ENCODE measurements at regions not wholly inside any gene's neighbourhood (a gene's known extent, or its start where the extent isn't known, plus 50 kb on each side); places are given as distances from the start of the nearest gene placed in this dataset.

- intact Hi-C loops (cut with micrococcal nuclease) = no loop called here
Measured at GRCh38 chr15:35649575-35649974, 103.6 kb upstream of the DPH6 start.

GRCh38 chr15:35654332-35654731 lies 108.4 kb upstream of the DPH6 start:
- Mint-ChIP-seq H3K4me1 (ENCODE audit: low read depth) (peaks cover 4% of the 10 kb centered on the region), H3K9me3 (no peaks in the 10 kb centered on the region), H3K4me3 (no peak overlapping the region), H3K36me3 (ENCODE audit: low read depth) (no peaks in the 10 kb centered on the region), H3K27ac (no peak overlapping the region), H3K27me3 (peaks cover 7% of the 10 kb centered on the region)
- ChIA-PET CTCF (no interaction called here), POLR2A (no interaction called here)
- ATAC-seq (no peak), DNase-seq (no peak)
- TF ChIP-seq CTCF (IDR thresholded peaks at IDR 0.05) = no peak
- intact Hi-C loops (cut with micrococcal nuclease) = no loop called here

More at GRCh38 chr15:35649575-35649974, 103.6 kb upstream of the DPH6 start:
- ChIA-PET CTCF (no interaction called here), POLR2A (no interaction called here)
- DNase-seq (no peak), ATAC-seq (no peak)
- Mint-ChIP-seq H3K36me3 (ENCODE audit: low read depth) (no peaks in the 10 kb centered on the region), H3K4me3 (no peak overlapping the region), H3K4me1 (ENCODE audit: low read depth) (no peaks in the 10 kb centered on the region), H3K9me3 (peaks cover 3% of the 10 kb centered on the region), H3K27me3 (peaks cover 9% of the 10 kb centered on the region), H3K27ac (no peak overlapping the region)
- no peak for TF ChIP-seq CTCF (IDR thresholded peaks at IDR 0.05)

- H3K9me3 Mint-ChIP-seq = no peaks in the 10 kb centered on the region
- peaks cover 10% of the 10 kb centered on the region for H3K27me3 Mint-ChIP-seq
- no peaks in the 10 kb centered on the region for H3K36me3 Mint-ChIP-seq (ENCODE audit: low read depth)
- TF ChIP-seq CTCF (IDR thresholded peaks at IDR 0.05) = no peak
- peaks cover 4% of the 10 kb centered on the region for H3K4me1 Mint-ChIP-seq (ENCODE audit: low read depth)
- intact Hi-C loops (cut with micrococcal nuclease) = no loop called here
- H3K27ac Mint-ChIP-seq = no peak overlapping the region
- ChIA-PET CTCF (no interaction called here), POLR2A (no interaction called here)
- H3K4me3 Mint-ChIP-seq = no peak overlapping the region
- DNase-seq (peak; percentile 30), ATAC-seq (peak; percentile 61)
Measured at GRCh38 chr15:35657679-35658311, 111.8 kb upstream of the DPH6 start.

- no peak for ATAC-seq
- Mint-ChIP-seq H3K36me3 (ENCODE audit: low read depth) (no peaks in the 10 kb centered on the region), H3K9me3 (no peaks in the 10 kb centered on the region), H3K4me3 (no peak overlapping the region), H3K4me1 (ENCODE audit: low read depth) (no peaks in the 10 kb centered on the region), H3K27me3 (peaks cover 3% of the 10 kb centered on the region), H3K27ac (no peak overlapping the region)
- CTCF ChIA-PET = no interaction called here
- TF ChIP-seq CTCF (IDR thresholded peaks at IDR 0.05) = no peak
- POLR2A ChIA-PET = no interaction called here
- no peak for DNase-seq
- intact Hi-C loops (cut with micrococcal nuclease) = no loop called here
Measured at GRCh38 chr15:35663956-35664355, 118.0 kb upstream of the DPH6 start.

- no peak for TF ChIP-seq CTCF (IDR thresholded peaks at IDR 0.05)
- no peaks in the 10 kb centered on the region for H3K36me3 Mint-ChIP-seq (ENCODE audit: low read depth)
- CTCF ChIA-PET = no interaction called here
- H3K9me3 Mint-ChIP-seq = no peaks in the 10 kb centered on the region
- H3K4me1 Mint-ChIP-seq (ENCODE audit: low read depth) = no peaks in the 10 kb centered on the region
- intact Hi-C loops (cut with micrococcal nuclease) = no loop called here
- H3K27me3 Mint-ChIP-seq = peaks cover 2% of the 10 kb centered on the region
- POLR2A ChIA-PET = no interaction called here
- DNase-seq = no peak
- no peak overlapping the region for H3K4me3 Mint-ChIP-seq
- no peak overlapping the region for H3K27ac Mint-ChIP-seq
- ATAC-seq = no peak
Measured at GRCh38 chr15:35665896-35666536, 120.1 kb upstream of the DPH6 start.
